ENCODE measurements at regions not wholly inside any gene's neighbourhood (a gene's known extent, or its start where the extent isn't known, plus 50 kb on each side); places are given as distances from the start of the nearest gene placed in this dataset.

- H3K9me3 Mint-ChIP-seq = peaks cover 2% of the 10 kb centered on the region
These were observed 152.9 kb upstream of the NFIB start for GRCh38 chr9:14466828-14467227.

GRCh38 chr9:14466429-14466818 lies 152.5 kb upstream of the NFIB start:
- H3K36me3 Mint-ChIP-seq (ENCODE audit: low read depth) = no peaks in the 10 kb centered on the region
- peaks cover 16% of the 10 kb centered on the region for H3K4me1 Mint-ChIP-seq
- peaks cover 2% of the 10 kb centered on the region for H3K9me3 Mint-ChIP-seq
- TF ChIP-seq, protein P1, sequence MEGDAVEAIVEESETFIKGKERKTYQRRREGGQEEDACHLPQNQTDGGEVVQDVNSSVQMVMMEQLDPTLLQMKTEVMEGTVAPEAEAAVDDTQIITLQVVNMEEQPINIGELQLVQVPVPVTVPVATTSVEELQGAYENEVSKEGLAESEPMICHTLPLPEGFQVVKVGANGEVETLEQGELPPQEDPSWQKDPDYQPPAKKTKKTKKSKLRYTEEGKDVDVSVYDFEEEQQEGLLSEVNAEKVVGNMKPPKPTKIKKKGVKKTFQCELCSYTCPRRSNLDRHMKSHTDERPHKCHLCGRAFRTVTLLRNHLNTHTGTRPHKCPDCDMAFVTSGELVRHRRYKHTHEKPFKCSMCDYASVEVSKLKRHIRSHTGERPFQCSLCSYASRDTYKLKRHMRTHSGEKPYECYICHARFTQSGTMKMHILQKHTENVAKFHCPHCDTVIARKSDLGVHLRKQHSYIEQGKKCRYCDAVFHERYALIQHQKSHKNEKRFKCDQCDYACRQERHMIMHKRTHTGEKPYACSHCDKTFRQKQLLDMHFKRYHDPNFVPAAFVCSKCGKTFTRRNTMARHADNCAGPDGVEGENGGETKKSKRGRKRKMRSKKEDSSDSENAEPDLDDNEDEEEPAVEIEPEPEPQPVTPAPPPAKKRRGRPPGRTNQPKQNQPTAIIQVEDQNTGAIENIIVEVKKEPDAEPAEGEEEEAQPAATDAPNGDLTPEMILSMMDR (conservative IDR thresholded peaks at IDR 0.05) = no peak
- H3K4me3 Mint-ChIP-seq = no peak overlapping the region
- no peak for DNase-seq (ENCODE audit: low read depth, low spot score)
- no peak overlapping the region for H3K27ac Mint-ChIP-seq (ENCODE audit: unreplicated experiment)
- H3K27me3 Mint-ChIP-seq (ENCODE audit: low read depth) = peaks cover 7% of the 10 kb centered on the region

More at GRCh38 chr9:14466828-14467227, 152.9 kb upstream of the NFIB start:
- Mint-ChIP-seq H3K27me3 (ENCODE audit: low read depth) (peaks cover 7% of the 10 kb centered on the region), H3K36me3 (ENCODE audit: low read depth) (no peaks in the 10 kb centered on the region), H3K4me1 (peaks cover 16% of the 10 kb centered on the region), H3K27ac (ENCODE audit: unreplicated experiment) (no peak overlapping the region), H3K4me3 (no peak overlapping the region)
- no peak for DNase-seq (ENCODE audit: low read depth, low spot score)
- TF ChIP-seq, protein P1 (conservative IDR thresholded peaks at IDR 0.05) = no peak

GRCh38 chr9:14462950-14463349 lies 149.0 kb upstream of the NFIB start:
- Mint-ChIP-seq H3K36me3 (ENCODE audit: low read depth) (no peaks in the 10 kb centered on the region), H3K27ac (ENCODE audit: unreplicated experiment) (no peak overlapping the region), H3K4me1 (peaks cover 16% of the 10 kb centered on the region), H3K4me3 (no peak overlapping the region), H3K9me3 (peaks cover 2% of the 10 kb centered on the region), H3K27me3 (ENCODE audit: low read depth) (no peaks in the 10 kb centered on the region)
- no peak for DNase-seq (ENCODE audit: low read depth, low spot score)
- TF ChIP-seq, protein P1 (conservative IDR thresholded peaks at IDR 0.05) = no peak

- no peak for DNase-seq (ENCODE audit: low read depth, low spot score)
- H3K36me3 Mint-ChIP-seq (ENCODE audit: low read depth) = no peaks in the 10 kb centered on the region
These were observed 141.3 kb upstream of the NFIB start for GRCh38 chr9:14455243-14455642.

GRCh38 chr9:14453286-14453685 lies 139.3 kb upstream of the NFIB start:
- Mint-ChIP-seq H3K27me3 (ENCODE audit: low read depth) (no peaks in the 10 kb centered on the region), H3K27ac (ENCODE audit: unreplicated experiment) (no peak overlapping the region), H3K9me3 (peaks cover 2% of the 10 kb centered on the region), H3K4me1 (no peaks in the 10 kb centered on the region), H3K36me3 (ENCODE audit: low read depth) (no peaks in the 10 kb centered on the region), H3K4me3 (no peak overlapping the region)
- TF ChIP-seq, protein P1 (conservative IDR thresholded peaks at IDR 0.05) = no peak
- no peak for DNase-seq (ENCODE audit: low read depth, low spot score)

More at GRCh38 chr9:14455243-14455642, 141.3 kb upstream of the NFIB start:
- Mint-ChIP-seq H3K4me1 (no peaks in the 10 kb centered on the region), H3K9me3 (no peaks in the 10 kb centered on the region), H3K27ac (ENCODE audit: unreplicated experiment) (no peak overlapping the region), H3K27me3 (ENCODE audit: low read depth) (no peaks in the 10 kb centered on the region), H3K4me3 (no peak overlapping the region)
- TF ChIP-seq, protein P1 (conservative IDR thresholded peaks at IDR 0.05) = no peak

GRCh38 chr9:14452539-14452938 lies 138.6 kb upstream of the NFIB start:
- Mint-ChIP-seq H3K27me3 (ENCODE audit: low read depth) (no peaks in the 10 kb centered on the region), H3K4me1 (no peaks in the 10 kb centered on the region), H3K27ac (ENCODE audit: unreplicated experiment) (no peak overlapping the region), H3K9me3 (peaks cover 2% of the 10 kb centered on the region), H3K36me3 (ENCODE audit: low read depth) (no peaks in the 10 kb centered on the region), H3K4me3 (no peak overlapping the region)
- no peak for DNase-seq (ENCODE audit: low read depth, low spot score)
- TF ChIP-seq, protein P1 (conservative IDR thresholded peaks at IDR 0.05) = no peak
